ENCODE measurements at regions not wholly inside any gene's neighbourhood (a gene's known extent, or its start where the extent isn't known, plus 50 kb on each side); places are given as distances from the start of the nearest gene placed in this dataset.

- no peak for TF ChIP-seq CTCF (IDR thresholded peaks at IDR 0.05; ENCODE audit: insufficient read depth, low read depth, low read length)
- no peak for TF ChIP-seq EZH2 (IDR thresholded peaks at IDR 0.05; ENCODE audit: insufficient read depth, low read length)
Measured at GRCh38 chr2:212922701-212923100, 228.7 kb downstream of the IKZF2 start.
